ENCODE measurements at regions not wholly inside any gene's neighbourhood (a gene's known extent, or its start where the extent isn't known, plus 50 kb on each side); places are given as distances from the start of the nearest gene placed in this dataset.

DNA sequence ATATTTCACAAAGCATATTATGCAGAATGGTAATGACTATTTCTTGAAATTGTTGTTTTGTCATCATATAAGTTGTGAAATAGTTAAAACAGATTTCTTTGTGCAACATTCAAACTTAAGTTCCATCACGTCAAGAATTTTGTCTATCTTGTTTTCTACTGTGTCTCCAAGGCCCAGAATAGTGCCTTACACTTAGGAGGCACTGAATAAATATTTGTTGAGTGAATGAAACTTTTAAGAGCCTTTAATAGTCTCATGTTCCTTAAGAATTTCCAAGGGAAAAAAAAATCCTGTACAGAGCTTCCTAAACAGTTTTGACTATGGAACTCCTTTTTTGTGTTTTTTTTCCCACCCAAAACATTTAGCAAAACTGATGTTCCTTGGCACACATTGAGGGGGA, 50.8 kb upstream of the TNFSF18 start:
- Histone ChIP-seq H3K4me3 (no peak overlapping the region), H3K4me1 (replicated peaks in 1 of 2) (no peaks in the 10 kb centered on the region), H3K9me3 (replicated peaks in 1 of 3) (no peaks in the 10 kb centered on the region), H3K36me3 (replicated peaks in 1 of 2) (no peaks in the 10 kb centered on the region), H3K27me3 (no peaks in the 10 kb centered on the region), H3K27ac (no peak overlapping the region)
- DNase-seq, result no peak
- 66 to 69% (median 68%) methylated on average over 1 of the region's 1 CpG for WGBS, 4 donors
- intact Hi-C loops (cut with DNase I), result no loop called here
- TF ChIP-seq POLR2A (IDR thresholded peaks at IDR 0.05), result no peak
- TF ChIP-seq, protein P1, sequence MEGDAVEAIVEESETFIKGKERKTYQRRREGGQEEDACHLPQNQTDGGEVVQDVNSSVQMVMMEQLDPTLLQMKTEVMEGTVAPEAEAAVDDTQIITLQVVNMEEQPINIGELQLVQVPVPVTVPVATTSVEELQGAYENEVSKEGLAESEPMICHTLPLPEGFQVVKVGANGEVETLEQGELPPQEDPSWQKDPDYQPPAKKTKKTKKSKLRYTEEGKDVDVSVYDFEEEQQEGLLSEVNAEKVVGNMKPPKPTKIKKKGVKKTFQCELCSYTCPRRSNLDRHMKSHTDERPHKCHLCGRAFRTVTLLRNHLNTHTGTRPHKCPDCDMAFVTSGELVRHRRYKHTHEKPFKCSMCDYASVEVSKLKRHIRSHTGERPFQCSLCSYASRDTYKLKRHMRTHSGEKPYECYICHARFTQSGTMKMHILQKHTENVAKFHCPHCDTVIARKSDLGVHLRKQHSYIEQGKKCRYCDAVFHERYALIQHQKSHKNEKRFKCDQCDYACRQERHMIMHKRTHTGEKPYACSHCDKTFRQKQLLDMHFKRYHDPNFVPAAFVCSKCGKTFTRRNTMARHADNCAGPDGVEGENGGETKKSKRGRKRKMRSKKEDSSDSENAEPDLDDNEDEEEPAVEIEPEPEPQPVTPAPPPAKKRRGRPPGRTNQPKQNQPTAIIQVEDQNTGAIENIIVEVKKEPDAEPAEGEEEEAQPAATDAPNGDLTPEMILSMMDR (IDR thresholded peaks at IDR 0.05), result no peak

DNA sequence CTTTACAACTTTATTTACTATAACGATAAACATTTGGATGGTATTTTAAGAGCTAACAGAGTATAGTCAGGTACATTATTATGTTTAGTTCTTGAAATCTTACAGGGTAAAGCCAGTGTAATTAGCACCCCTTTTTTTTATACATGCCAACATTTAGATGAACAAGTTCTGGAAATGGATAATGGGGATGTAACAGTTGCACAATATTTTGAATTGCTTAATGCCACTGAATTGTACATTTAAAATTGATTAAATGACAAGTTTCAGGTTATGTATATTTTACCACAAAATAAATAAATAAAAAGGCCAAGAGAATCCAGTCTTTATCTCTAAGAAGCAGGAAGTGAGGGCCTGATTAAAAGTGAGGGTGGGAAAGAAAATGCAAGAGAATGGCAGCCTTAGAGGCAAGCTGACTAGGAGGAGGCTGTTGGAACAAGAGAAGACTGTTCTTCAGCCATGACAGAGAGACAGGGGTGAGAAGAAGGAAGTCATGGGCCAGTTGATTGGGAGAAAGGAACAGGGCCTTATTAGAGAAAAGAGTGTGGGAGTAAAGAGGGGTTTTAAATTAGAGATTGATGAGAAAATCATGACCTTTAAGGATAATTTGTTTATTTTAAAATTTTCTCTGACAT, 49.9 kb upstream of the TNFSF18 start:
- 89 to 97% (median 93%) methylated on average over 1 of the region's 1 CpG for WGBS, 4 donors
- intact Hi-C loops (cut with DNase I), result no loop called here
- H3K27me3 ChIP-seq, result no peaks in the 10 kb centered on the region
- H3K4me3 ChIP-seq, result no peak overlapping the region
- TF ChIP-seq, protein P1 (IDR thresholded peaks at IDR 0.05), result no peak
- TF ChIP-seq POLR2A (IDR thresholded peaks at IDR 0.05), result no peak
- DNase-seq, result no peak
- H3K9me3 ChIP-seq (replicated peaks in 1 of 3), result no peaks in the 10 kb centered on the region
- no peak overlapping the region for H3K27ac ChIP-seq
- no peaks in the 10 kb centered on the region for H3K36me3 ChIP-seq (replicated peaks in 1 of 2)
- no peaks in the 10 kb centered on the region for H3K4me1 ChIP-seq (replicated peaks in 1 of 2)
